GM12878 (cell line): ENCODE measurements at regions not wholly inside any gene's neighbourhood (a gene's known extent, or its start where the extent isn't known, plus 50 kb on each side); places are given as distances from the start of the nearest gene placed in this dataset.

Experiments used
- ATAC-seq: fragments of 200-7000 bp; cut with Tn5 transposase; 3 replicates; pipeline ENCODE4 v1.9.1; 2020; ENCODE audit warnings: mild to moderate bottlenecking, moderate library complexity
- BruUV-seq: library from RNA; stranded (reverse); fragments of 400-500 nt; replicated peaks from 2 replicates; lab custom pipeline; 2021; lab: Mats Ljungman, UMichigan
- CTCF ChIA-PET: fragments of 300-600 bp; sonication (Branson Sonifier 250); formaldehyde crosslinking; extraction: SDS; loops from one replicate; lab custom pipeline; 2021; ENCODE audit warnings: inconsistent platforms; lab: Yijun Ruan, JAX
- POLR2A ChIA-PET: fragments of 350-600 bp; formaldehyde crosslinking; extraction: SDS; loops from one replicate; lab custom pipeline; 2021; ENCODE audit warnings: inconsistent platforms; lab: Charles Lee
- RAD21 ChIA-PET: fragments of 300-600 bp; sonication (Branson Sonifier 250); formaldehyde crosslinking; loops from one replicate; lab custom pipeline; 2023; ENCODE audit warnings: antibody characterized with exemption; ENCODE audit not compliant: unreplicated experiment; lab: Charles Lee
- SMC1A ChIA-PET: fragments of 300-600 bp; sonication (Branson Sonifier 250); formaldehyde crosslinking; loops from one replicate; lab custom pipeline; 2023; ENCODE audit not compliant: unreplicated experiment, uncharacterized antibody; lab: Charles Lee
- DNase-seq: peaks from one replicate; pipeline ENCODE4 v3.0.0-alpha.2; 2011; ENCODE audit warnings: low read depth, low spot score
- FAIRE-seq: peaks from 3 replicates; lab custom pipeline; 2011; peaks lifted over from hg19 to GRCh38; lab: Jason Lieb, UNC
- H2AFZ ChIP-seq: 2 replicates; pipeline ENCODE4 v1.6.0; 2011; ENCODE audit warnings: low read depth, low read length, control low read depth; ENCODE audit not compliant: control insufficient read depth
- H3K27ac ChIP-seq: 2 replicates; pipeline ENCODE4 v1.5.1; 2011; ENCODE audit warnings: control low read depth; ENCODE audit not compliant: control insufficient read depth, insufficient read depth
- H3K27me3 ChIP-seq, 2 experiments: replicated peaks in 1 of 2; 2 replicates each; pipeline versions ENCODE4 v1.6.0 to v1.6.1; 2011; ENCODE audit warnings: low read length in 1 of 2; ENCODE audit not compliant: control insufficient read depth in 2 of 2, insufficient read depth in 2 of 2
- H3K36me3 ChIP-seq, 2 experiments: 2 replicates each; pipeline ENCODE4 v1.5.1; 2011; ENCODE audit warnings: low read length in 1 of 2; ENCODE audit not compliant: control insufficient read depth in 2 of 2, insufficient read depth in 2 of 2
- H3K4me1 ChIP-seq: 2 replicates; pipeline ENCODE4 v1.6.1; 2011; ENCODE audit warnings: mild to moderate bottlenecking, low read length, moderate library complexity, mixed read lengths; ENCODE audit not compliant: control insufficient read depth, insufficient read depth
- H3K4me2 ChIP-seq: 2 replicates; pipeline ENCODE4 v1.6.0; 2011; ENCODE audit warnings: control low read depth; ENCODE audit not compliant: control insufficient read depth, insufficient read depth
- H3K4me3 ChIP-seq: fragments of 200-600 bp; sonication (generic); 2 replicates; pipeline ENCODE4 v1.5.1; 2016
- H3K79me2 ChIP-seq: 2 replicates; pipeline ENCODE4 v1.6.0; 2011; ENCODE audit warnings: low read length; ENCODE audit not compliant: control insufficient read depth, insufficient read depth
- H3K9ac ChIP-seq: 2 replicates; pipeline ENCODE4 v1.8.0; 2011; ENCODE audit warnings: low read length, control low read depth, mixed read lengths; ENCODE audit not compliant: control insufficient read depth, insufficient read depth
- H3K9me3 ChIP-seq: replicated peaks from 3 replicates; pipeline ENCODE4 v1.5.1; 2011; ENCODE audit warnings: mild to moderate bottlenecking, low read length; ENCODE audit not compliant: control insufficient read depth, insufficient read depth
- H4K20me1 ChIP-seq: 2 replicates; pipeline ENCODE4 v1.6.0; 2011; ENCODE audit not compliant: control insufficient read depth, insufficient read depth
- ATF7 ChIP-seq: fragments of 450-650 bp; IDR thresholded peaks from 2 replicates; pipeline ENCODE4 v1.6.1; 2016; ENCODE audit warnings: low read depth, mild to moderate bottlenecking
- CBFB ChIP-seq: IDR thresholded peaks from 2 replicates; pipeline ENCODE4 v1.6.1; 2016; ENCODE audit warnings: antibody characterized with exemption, low read depth
- CHD4 ChIP-seq: fragments of 200-600 bp; sonication (generic); IDR thresholded peaks from 2 replicates; pipeline ENCODE4 v1.6.1; 2016; ENCODE audit warnings: mild to moderate bottlenecking
- KLF5 ChIP-seq: fragments of 450-650 bp; IDR thresholded peaks from 2 replicates; pipeline ENCODE4 v1.6.1; 2014; ENCODE audit warnings: mild to moderate bottlenecking; ENCODE audit not compliant: partially characterized antibody
- ZNF384 ChIP-seq: IDR thresholded peaks from 2 replicates; pipeline ENCODE4 v1.6.1; 2012; ENCODE audit warnings: low read depth, mild to moderate bottlenecking, low read length, improper control_type of control experiment, borderline replicate concordance
- ZZZ3 ChIP-seq: IDR thresholded peaks from 2 replicates; pipeline ENCODE4 v1.6.1; 2011; ENCODE audit warnings: low read depth; ENCODE audit not compliant: control insufficient read depth, insufficient read length
- WGBS: methylation state at CpG from one replicate; pipeline ENCODE4 v1.1.6; 2016; ENCODE audit warnings: low lambda C conversion rate; ENCODE audit not compliant: insufficient replicate concordance, insufficient coverage; ENCODE audit errors: missing lambda C conversion rate; 5-methylcytosine and 5-hydroxymethylcytosine counted together
- in situ Hi-C: fragments of 300-500 bp; cut with MboI; formaldehyde crosslinking; loops from 9 replicates; pipeline ENCODE4 v1.14.3; 2018; ENCODE audit warnings: mixed read lengths
- intact Hi-C: fragments of 100-400 bp; cut with micrococcal nuclease; formaldehyde crosslinking; loops from one replicate; pipeline ENCODE4 v1.14.2; 2022; ENCODE audit not compliant: unreplicated experiment
- TF ChIP-seq, protein P1 (sequence below): fragments of 150-350 bp; IDR thresholded peaks from 2 replicates; pipeline ENCODE4 v1.6.1; 2016; ENCODE audit warnings: low read depth, low read length

DNA sequence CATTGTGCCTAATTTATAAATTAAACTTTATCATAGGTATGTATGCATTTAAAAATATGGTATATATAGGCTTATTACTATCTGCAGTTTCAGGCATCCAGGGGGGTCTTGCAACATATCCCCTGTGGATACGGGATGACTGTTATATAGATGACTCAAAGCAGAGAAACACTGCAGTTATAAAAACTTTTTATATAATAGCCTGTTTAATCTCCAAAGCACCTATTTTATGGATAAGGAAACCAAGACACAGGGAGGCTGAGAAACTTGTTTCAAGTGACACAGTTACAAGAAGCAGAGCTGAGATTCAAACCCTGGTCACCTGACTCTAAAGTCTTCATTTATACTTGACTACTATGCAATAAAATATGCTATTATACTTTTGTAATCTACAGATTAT, 897.7 kb downstream of the KCNA4 start (continued):
- no peak for TF ChIP-seq KLF5
- no peak for TF ChIP-seq ZZZ3
- TF ChIP-seq ZNF384, result no peak
- TF ChIP-seq, protein P1, sequence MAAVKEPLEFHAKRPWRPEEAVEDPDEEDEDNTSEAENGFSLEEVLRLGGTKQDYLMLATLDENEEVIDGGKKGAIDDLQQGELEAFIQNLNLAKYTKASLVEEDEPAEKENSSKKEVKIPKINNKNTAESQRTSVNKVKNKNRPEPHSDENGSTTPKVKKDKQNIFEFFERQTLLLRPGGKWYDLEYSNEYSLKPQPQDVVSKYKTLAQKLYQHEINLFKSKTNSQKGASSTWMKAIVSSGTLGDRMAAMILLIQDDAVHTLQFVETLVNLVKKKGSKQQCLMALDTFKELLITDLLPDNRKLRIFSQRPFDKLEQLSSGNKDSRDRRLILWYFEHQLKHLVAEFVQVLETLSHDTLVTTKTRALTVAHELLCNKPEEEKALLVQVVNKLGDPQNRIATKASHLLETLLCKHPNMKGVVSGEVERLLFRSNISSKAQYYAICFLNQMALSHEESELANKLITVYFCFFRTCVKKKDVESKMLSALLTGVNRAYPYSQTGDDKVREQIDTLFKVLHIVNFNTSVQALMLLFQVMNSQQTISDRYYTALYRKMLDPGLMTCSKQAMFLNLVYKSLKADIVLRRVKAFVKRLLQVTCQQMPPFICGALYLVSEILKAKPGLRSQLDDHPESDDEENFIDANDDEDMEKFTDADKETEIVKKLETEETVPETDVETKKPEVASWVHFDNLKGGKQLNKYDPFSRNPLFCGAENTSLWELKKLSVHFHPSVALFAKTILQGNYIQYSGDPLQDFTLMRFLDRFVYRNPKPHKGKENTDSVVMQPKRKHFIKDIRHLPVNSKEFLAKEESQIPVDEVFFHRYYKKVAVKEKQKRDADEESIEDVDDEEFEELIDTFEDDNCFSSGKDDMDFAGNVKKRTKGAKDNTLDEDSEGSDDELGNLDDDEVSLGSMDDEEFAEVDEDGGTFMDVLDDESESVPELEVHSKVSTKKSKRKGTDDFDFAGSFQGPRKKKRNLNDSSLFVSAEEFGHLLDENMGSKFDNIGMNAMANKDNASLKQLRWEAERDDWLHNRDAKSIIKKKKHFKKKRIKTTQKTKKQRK, result no peak
- no peak for TF ChIP-seq ATF7
- TF ChIP-seq CBFB, result no peak

DNA sequence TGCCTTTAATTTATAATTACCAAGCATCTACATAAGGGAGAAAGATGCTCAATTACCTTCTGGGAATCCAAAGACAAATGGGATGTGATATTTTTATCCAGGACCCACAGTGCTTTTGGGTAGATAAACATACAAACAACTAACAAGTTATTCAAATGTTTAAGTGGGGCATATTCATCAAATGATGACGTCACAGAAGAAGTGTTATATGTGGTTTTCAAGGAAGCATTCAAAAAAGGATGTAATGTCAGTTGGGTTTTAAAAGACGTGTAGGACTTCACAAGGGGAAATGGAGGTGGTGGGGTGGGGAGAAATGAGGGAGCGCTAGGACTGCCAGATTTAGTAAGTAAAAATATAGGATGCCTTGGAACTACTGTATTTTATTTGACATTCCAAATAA, 915.9 kb downstream of the KCNA4 start:
- POLR2A ChIA-PET, result no interaction called here
- DNase-seq (no peak), ATAC-seq (no peak), FAIRE-seq (no peak)
- RAD21 ChIA-PET, result no interaction called here
- Histone ChIP-seq H3K9me3 (no peaks in the 10 kb centered on the region), H3K79me2 (no peaks in the 10 kb centered on the region), H3K27me3 (no peaks in the 10 kb centered on the region), H3K4me3 (no peak overlapping the region), H3K27ac (no peak overlapping the region), H3K4me1 (no peaks in the 10 kb centered on the region), H2AFZ (no peak overlapping the region), H3K9ac (no peak overlapping the region), H3K36me3 (no peaks in the 10 kb centered on the region), H4K20me1 (no peaks in the 10 kb centered on the region), H3K4me2 (no peak overlapping the region)
- intact Hi-C loops (no loop called here), in situ Hi-C loops (no loop called here)
- SMC1A ChIA-PET, result no interaction called here
- BruUV-seq, result no TSS peak
- no peak for TF ChIP-seq CHD4
- TF ChIP-seq ATF7, result 0 out of 2 replicates have a peak, but pooled peaks have one; percentile 20
- CTCF ChIA-PET, result no interaction called here
- WGBS, result 5% methylated on average over 3 of the region's 3 CpGs
